Stimulated activated CD8-positive, alpha-beta memory T cell treated with anti-CD3 and anti-CD28 coated beads, Interleukin-15, amount 100 ng/mL, for 24 hours (primary cell): ENCODE measurements at regions not wholly inside any gene's neighbourhood (a gene's known extent, or its start where the extent isn't known, plus 50 kb on each side); places are given as distances from the start of the nearest gene placed in this dataset.

Experiments used
- DNase-seq: peaks from one replicate; pipeline ENCODE4 v3.0.0-alpha.2; 2020; ENCODE audit warnings: low read depth

DNA sequence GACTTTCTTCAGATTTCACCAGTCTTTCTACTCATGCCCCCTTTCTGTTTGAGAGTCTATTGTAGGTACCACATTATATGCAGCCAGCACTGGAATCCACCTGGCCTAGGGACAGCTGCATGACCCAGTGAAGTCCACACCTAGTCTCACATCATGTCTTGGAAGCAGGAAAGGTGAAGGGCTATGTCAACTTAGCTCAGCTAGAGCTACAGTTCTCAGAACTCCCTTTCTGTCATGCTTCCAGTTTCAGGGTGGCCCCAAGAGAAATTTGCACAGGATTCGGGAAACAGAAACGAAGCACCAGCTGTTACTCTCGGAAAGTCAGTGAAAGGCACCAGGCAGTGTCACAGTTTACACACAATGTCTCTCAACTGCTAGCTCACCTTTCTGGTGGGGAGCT lies 51.6 kb upstream of the NLRP1 start:
- no peak for DNase-seq

DNA sequence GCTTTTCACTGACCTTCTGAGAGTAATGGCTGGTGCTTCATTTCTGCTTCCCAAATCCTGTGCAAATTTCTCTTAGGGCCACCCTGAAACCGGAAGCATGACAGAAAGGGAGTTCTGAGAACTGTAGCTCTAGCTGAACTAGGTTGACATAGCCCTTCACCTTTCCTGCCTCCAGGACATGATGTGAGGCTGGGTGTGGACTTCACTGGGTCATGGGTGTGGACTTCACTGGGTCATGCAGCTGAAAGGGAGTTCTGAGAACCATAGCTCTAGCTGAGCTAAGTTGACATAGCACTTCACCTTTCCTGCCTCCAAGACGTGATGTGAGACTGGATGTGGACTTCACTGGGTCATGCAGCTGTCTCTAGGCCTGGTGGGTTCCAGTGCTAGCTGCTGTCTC lies 54.3 kb upstream of the NLRP1 start:
- no peak for DNase-seq

DNA sequence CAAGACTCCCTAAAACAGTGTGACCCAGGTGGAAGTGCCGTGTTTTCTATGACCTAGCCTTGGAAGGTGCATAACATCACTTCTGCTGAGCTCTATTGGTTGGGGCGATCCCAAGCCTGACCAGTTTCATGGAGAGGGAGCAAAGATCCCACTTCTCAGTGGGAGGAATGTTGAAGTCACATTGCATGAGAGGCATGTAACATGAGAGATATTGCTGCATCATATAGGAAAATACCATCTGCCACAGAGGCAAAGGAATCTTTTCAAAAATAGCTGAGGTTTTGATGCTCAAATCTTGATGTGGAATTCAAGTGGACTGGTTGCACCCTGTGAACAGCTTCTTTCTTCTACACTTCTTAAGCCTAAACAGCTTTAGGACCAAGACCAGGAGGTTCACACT lies 56.4 kb upstream of the NLRP1 start:
- no peak for DNase-seq

- DNase-seq = no peak
These were observed 58.4 kb upstream of the NLRP1 start for GRCh38 chr17:5642752-5643151.

GRCh38 chr17:5644065-5644464 lies 59.8 kb upstream of the NLRP1 start:
- no peak for DNase-seq

DNA sequence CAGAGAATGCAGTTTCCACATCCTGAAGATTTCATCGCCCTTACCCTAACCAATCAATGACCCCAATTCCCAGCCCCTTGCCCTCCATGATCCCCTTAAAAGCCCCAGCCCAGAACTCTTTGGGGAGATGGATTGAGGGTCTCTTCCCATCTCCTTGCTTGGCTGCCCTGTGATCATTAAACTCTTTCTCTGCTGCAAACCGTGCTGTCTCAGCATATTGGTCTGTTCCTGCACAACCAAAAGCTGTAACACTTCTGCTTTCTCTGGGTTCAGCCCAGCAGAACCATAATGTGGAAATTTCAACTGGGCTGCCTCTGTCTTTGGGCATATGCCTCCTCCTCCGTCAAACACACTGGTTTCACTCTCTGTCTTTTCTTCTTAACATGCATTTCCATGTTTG lies 67.0 kb upstream of the NLRP1 start:
- DNase-seq = no peak

- no peak for DNase-seq
These were observed 77.3 kb upstream of the NLRP1 start for GRCh38 chr17:5661491-5662125.

GRCh38 chr17:5662409-5663085 lies 78.2 kb upstream of the NLRP1 start:
- DNase-seq = no peak

GRCh38 chr17:5665164-5665563 lies 80.9 kb upstream of the NLRP1 start:
- DNase-seq = no peak

DNA sequence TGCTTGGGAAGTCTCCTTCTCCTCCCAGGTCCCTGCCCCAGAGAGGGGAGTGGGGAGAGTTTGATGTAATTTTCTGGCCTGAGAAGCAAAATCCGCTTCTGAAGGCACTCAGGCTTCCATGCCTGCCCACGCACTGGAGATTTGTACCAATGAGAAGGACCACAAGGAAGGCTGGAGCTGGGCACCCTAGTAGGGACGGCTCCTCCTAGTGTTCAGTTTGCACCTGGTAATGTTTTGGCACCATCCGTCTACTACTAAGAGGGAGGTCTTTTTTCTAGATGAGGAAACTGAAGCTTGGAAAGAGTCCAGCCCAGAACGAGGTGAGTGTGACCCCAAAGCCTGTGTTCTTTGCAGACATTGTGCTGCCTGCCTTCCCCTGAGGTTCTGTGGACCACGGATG lies 83.6 kb upstream of the NLRP1 start:
- no peak for DNase-seq

- no peak for DNase-seq
These were observed 84.3 kb upstream of the NLRP1 start for GRCh38 chr17:5668557-5669138.

- no peak for DNase-seq
These were observed 84.9 kb upstream of the NLRP1 start for GRCh38 chr17:5669191-5669590.

DNA sequence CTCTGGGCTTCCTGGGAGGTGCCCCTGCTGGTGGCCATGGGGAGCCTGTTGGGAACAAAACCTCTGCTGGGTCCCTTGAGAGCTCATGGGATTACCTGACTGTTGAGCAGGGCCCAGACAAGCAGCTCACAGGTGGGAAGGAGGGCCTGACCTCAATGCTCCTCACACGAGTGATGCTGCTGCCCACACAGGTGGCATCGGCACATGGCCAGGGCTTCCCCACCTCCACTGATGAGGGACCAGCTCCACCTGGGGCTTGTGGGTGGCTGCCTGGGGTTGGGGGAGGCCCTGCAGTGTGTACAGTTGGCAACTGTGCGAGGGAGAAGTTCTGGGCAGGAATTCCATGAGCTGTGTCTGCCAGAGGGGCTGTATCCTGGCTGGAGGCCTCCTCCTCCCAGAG lies 87.8 kb upstream of the NLRP1 start:
- no peak for DNase-seq

DNA sequence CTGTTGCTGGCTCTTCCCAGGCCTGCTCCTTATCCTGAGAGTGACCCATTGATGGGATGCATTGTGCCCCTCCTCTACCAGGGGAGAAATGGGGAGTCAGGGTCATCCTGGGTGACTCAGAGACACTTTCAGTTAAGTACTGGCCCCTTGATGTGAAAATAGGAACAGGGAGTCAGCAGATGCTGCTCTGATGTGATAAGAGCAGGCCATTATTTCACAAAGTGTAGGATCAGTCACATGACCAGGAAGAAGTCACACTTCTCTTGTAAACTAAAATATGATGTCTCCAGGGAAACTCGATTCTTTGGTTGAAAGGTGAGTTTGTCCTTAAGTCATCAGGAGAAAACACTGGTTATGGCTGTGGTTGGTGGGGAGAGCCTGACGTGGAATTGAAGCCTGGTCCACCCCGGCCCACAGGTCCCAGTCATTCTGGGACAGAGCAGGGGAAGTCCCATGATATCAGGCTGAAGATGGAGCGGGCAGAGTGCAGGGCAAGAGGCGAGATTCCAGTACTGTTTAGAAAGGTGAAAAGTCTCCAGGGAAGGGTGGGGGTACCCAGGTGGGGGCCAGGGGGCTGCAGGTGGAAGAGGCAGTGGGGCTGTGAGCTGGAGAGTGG lies 88.6 kb upstream of the NLRP1 start:
- no peak for DNase-seq

GRCh38 chr17:5675625-5676421 lies 91.5 kb upstream of the NLRP1 start:
- DNase-seq = no peak

DNA sequence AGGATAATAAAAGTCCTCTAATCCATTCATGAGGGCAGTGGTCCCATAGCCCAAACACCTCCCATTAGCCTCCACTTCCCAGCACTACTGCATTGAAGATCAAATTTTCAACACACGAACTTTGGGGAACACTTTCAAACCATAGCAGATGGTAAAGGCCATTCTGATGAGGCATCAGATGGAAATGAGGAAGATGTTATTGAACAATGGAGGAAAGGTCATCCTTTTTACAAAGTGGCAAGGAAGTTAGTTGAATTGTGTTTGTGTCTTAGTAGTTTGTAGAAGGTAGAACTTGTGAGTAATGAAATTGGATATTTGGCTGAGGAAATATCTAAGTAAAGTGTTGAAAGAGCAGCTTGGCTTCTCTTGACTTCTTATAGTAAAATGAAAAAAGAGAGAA lies 93.3 kb upstream of the NLRP1 start:
- no peak for DNase-seq

GRCh38 chr17:5678171-5678570 lies 93.9 kb upstream of the NLRP1 start:
- DNase-seq = no peak

DNA sequence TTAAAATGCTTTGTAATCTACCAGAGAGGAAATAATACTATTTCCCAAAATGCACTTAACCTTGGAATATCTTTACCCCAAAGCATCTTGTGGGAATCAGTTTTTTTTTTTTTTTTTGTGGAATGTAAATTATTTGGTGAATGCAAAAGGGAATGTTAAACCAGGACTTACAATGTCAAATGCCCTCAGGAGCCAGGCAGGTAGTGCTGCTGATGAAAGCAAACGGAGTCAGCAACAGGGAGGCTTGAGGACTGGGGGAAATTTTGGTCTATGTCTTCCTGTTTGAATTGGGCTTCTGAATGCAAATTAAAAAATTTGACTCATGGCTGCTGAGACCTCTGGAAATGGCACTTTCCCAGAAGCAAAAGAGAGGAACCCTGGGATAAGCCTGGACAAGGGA lies 96.5 kb upstream of the NLRP1 start:
- DNase-seq = no peak

DNA sequence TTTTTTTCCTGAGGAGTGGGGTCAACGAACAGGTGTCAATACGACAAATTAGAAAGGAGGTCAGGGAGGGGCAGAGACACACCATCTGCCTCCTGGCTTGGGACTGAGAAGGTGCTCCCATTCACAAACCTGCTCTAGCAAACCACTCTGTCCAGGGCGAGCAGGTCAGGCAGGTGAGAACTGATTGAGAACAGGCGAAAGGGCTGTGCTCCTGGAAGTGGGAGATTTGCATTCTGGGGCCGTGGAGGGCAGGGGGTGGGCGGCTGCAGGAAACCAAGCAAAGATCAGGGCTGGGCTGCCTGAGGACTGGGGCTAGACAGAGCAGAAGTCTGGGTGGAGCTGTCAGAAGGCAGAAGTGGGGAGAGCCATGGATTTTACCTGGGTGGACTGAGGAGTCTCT lies 98.9 kb upstream of the NLRP1 start:
- DNase-seq = no peak

DNA sequence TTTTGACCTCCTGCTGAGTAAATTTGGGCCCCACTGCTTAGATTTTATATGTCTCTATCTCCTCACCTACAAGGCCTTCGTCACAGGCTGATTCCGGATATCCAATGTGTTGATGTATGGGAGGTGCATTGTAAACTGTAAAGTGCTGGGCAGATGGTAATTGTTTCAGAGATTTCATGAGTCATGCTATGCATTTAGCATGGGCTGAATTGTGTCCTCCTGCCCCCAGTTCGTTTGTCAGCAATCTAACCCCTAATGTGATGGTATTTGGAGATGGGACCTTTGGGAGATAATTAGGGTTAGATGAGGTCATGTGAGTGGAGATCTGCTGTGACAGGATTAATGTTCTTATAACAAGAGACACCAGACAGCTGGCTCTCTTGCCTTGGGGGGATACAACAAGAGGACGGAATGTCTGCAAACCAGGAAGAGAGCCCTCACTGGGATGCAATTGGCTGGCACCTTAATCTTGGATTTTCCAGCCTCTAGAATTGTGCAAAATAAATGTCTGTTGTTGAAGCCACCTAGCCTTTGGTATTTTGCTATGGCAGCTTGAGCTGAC lies 101.8 kb upstream of the NLRP1 start:
- DNase-seq = no peak

DNA sequence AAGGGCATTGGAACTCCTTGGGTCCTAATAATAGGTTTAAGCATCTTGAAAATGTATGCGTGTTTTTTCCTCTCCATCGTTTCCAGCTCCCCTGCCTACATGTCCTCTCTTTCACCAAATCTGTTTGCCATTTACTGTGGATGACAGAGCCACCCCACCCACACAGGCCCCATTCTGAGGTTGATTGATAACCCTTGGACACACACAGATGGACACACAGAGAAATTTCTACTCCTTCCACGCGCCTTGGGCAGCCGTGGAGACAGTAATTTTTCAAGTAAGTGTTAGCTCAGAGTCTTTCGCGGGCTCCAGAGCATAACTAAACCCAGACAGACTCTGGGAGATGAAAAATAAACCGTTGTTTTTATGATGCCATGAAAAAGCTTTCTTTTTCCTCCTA lies 103.3 kb upstream of the NLRP1 start:
- DNase-seq = no peak

DNA sequence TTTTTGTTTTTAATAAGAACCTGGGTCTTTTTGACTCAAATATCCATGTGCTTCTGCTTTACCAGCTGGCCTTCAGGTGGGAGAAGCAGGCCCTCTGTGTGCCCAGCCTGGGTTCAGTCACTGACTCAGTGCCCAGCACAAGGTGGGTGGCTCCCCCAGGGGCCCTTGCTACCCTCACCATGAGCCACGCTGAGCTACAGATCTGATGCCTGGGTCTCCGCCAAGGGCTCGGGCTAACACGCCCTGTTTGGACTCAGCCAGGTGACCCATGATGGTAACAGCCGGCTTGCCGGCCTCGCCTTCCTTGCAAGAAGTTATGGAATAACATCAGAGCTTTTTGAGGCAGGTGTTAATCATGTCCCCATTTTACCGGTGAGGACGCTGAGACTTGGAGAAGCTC lies 109.5 kb upstream of the NLRP1 start:
- no peak for DNase-seq
